HUDEP-2 (cell line): ENCODE measurements at regions not wholly inside any gene's neighbourhood (a gene's known extent, or its start where the extent isn't known, plus 50 kb on each side); places are given as distances from the start of the nearest gene placed in this dataset.
"Not testable (repeated sequence)": the region's sequence is repeated elsewhere in the genome, so short reads cannot be mapped to it uniquely, and the experiment has no call there.

Source experiments
- DNase-seq, 76 experiments: peaks; one replicate each; lab custom pipeline; 2025; ENCODE audit not compliant: unreplicated experiment in 76 of 76; lab: John Stamatoyannopoulos, UW

DNA sequence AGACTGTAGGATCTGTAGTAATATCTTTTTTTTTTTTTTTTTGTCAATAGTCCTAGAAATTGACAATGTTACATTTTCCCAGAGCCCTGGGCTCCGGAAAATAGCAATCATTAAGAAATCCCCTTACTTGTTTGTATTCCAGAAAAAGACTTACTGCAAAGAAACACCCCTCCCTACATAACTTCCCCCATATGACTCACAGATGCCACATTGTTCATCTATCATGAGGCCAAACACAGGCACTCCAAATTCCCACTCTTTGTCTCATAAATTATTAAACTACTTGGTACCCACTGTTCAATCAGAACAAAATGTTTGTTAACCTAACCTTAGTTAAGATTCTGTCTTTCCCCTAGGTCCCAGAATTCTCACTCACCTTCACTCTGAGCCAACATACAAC is 53.5 kb downstream of the TEX51 start:
- no peak for DNase-seq

GRCh38 chr2:126953483-126953882 is 54.8 kb downstream of the TEX51 start:
- DNase-seq: no peak

- no peak for DNase-seq
These were observed 56.1 kb downstream of the TEX51 start for GRCh38 chr2:126954831-126955230.

DNA sequence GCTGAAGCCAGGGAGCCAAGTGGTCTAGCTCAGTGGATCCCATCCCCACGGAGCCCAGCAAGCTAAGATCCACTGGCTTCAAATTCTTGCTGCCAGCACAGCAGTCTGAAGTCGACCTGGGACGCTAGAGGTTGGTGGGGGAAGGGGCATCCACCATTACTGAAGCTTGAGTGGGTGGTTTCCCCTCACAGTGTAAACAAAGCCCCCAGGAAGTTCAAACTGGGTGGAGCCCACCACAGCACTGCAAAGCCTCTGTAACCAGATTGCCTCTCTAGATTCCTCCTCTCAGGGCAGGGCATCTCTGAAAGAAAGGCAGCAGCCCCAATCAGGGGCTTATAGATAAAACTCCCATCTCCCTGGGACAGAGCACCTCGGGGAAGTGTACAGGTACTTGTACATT is 58.1 kb downstream of the TEX51 start:
- not testable (repeated sequence) for DNase-seq

GRCh38 chr2:126963390-126963789 is 64.7 kb downstream of the TEX51 start:
- no peak for DNase-seq

GRCh38 chr2:126966601-126967000 is 67.9 kb downstream of the TEX51 start:
- DNase-seq: no peak

- DNase-seq: no peak
These were observed 71.9 kb downstream of the TEX51 start for GRCh38 chr2:126970583-126970982.

- peak in 1 of 76 experiments; percentile 1 for DNase-seq
These were observed 72.4 kb downstream of the TEX51 start for GRCh38 chr2:126971162-126971480.

GRCh38 chr2:126971481-126972278 is 73.0 kb downstream of the TEX51 start:
- peak in 49 of 76 experiments; percentile 2 to 61 (median 26) for DNase-seq

DNA sequence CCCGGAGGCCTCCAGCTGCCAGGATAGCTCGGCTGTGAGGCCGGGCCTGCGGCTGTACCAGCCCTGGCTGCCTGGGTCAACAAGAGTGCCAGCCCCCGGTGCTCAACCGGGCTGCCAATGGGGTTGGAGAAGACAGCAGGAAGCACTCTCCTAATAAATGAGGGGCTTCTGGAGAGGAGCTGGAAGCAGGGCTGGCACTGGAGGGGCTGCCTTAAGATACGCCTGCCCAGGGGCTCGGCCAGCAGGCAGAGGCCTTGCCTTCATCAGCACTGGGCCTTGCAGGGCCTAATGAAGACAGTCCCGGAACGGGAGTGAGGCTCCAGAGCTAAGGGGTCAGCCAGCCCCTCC is 73.6 kb downstream of the TEX51 start:
- peak in 1 of 76 experiments; percentile 52 for DNase-seq

GRCh38 chr2:126973745-126974144 is 75.1 kb downstream of the TEX51 start:
- no peak for DNase-seq

DNA sequence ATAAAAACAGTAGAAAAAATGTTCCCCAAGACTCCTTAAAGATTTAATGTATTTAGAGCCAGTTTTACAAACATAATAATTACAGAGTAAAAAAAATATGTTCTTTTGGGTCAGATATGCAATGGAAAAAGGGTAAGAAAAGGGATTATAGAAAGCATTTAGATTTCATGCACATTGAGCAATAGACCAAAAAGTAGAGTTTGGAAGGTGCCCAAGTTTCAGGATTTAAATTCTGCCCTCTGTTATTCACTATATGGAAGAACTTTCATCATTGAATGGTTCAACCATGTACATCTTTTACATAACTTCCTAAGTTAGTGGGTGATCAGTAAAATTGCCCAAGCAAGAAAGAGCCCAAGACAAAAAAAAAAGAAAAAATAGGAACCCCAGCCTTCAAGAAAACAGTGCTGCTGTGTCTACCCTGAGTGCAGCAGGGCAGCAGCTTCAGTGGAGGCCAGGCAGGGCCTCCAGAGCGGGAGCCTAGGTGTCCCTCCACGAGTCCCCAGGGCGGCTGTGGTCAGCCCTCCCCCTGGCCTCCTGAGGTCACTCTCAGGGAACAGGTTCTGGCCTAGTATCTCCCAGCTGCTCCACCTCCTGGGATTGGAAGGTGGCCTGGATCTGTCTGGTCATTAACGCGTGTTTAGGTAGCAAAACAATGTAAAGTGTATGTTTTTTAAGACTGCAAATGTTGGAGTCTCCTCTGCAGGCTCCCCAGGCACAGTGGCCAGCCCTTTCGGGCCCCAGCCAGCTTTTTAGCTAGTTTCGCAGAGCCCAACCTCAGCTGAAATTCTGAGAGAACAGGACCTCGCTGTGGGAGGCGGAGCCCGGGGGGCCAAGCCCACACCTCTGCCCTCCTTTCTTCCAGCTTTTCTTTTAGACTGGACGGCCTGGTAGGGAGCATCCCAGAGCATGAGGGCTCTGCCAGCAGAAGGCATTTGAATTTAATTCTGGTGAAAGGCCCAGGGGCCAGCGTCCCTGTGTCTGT is 77.3 kb downstream of the TEX51 start:
- no peak for DNase-seq

DNA sequence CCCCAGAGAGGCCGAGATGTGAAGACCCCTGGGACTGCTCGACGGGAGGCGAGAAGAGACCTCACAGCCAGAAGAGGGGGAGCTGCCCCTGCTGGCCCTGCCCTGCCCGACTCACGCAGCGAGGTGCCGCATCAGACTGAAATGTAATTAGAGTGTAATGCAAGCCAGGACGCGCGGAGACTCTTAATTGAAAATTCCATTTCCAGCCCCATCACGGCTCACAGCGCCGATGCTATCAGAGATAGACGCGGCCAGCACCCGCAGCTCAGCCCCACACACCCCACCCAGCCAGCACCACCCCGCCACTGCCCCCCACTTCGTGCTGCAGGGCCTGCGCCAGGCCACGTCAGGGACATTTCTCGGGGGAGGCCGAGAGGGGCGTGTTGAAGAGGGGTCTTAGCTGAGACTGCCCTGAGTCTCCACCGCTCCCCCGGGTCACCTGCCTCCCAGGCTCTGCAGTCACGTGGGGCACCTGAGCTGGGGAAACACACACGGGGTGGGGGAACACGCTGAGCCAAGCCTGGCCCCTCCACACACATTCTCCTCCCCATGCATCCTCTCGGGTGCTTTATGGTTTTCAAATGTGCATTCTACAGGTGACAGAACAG is 78.1 kb downstream of the TEX51 start:
- DNase-seq: no peak

- DNase-seq: no peak
These were observed 79.6 kb downstream of the TEX51 start for GRCh38 chr2:126978333-126978732.

DNA sequence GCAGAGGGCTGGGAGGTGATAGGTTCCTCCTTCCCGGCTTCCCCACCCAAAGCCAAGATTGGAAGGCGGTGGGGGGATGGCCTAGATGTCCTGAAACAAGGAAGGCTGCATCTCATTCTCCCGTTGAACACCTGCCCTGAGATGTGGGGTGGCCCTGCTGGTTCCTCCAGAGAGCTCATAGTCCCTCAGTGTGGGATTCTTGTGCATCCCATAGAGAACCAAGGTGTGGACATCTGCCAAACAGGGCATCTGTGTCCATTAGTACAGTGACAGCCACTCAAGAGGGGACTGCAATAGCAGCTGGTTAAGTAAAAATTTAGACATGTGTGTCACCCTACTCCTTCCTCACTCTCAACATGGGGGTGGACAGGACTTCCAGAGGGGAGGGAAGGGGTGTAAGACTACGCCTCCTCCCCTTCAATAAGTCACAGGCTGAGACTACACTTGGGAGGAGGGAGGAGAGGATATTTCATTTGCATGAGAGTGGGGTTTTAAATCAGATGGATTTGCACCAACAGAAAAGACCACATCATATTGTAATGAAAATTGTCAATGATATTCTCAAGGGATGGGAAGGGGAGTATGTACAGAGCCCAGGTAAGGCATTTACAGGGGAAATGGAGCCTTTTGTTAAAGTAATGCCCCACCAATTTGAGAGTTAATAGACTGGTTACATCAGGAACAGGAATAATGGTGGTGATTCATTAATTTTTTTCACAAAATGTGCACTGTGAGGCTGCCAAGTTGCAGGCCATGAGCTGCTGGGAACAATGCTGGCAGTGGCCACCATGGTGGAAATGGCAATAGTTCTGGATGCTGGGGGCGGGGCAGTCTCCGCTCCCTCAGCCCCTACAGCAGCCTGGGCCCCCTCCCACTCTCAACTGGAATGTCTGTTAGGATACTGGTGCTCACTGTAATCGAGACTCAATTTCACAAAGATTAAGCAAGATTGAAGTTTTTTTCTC is 80.6 kb downstream of the TEX51 start:
- DNase-seq: no peak

GRCh38 chr2:126981476-126981875 is 82.8 kb downstream of the TEX51 start:
- DNase-seq: no peak

GRCh38 chr2:126982935-126983334 is 84.2 kb downstream of the TEX51 start:
- DNase-seq: no peak

GRCh38 chr2:126986631-126987187 is 88.0 kb downstream of the TEX51 start:
- DNase-seq: no peak

- DNase-seq: no peak
These were observed 89.8 kb downstream of the TEX51 start for GRCh38 chr2:126988482-126988881.

DNA sequence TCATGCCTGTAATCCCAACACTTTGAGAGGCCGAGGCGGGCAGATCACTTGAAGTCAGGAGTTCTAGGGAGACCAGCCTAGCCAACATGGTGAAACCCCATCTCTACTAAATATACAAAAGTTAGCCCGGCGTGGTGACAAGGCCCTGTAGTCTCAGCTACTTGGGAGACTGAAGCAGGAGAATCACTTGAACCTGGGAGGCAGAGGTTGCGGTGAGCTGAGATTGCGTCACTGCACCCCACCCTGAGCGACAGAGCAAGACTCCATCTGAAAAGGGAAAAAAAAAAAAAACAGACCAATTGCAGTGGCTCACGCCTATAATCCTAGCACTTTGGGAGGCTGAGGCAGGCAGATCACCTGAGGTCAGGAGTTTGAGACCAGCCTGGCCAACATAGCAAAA is 90.4 kb downstream of the TEX51 start:
- DNase-seq: not testable (repeated sequence)
